ENCODE measurements at regions not wholly inside any gene's neighbourhood (a gene's known extent, or its start where the extent isn't known, plus 50 kb on each side); places are given as distances from the start of the nearest gene placed in this dataset.
"Not testable (repeated sequence)": the region's sequence is repeated elsewhere in the genome, so short reads cannot be mapped to it uniquely, and the experiment has no call there.

DNA sequence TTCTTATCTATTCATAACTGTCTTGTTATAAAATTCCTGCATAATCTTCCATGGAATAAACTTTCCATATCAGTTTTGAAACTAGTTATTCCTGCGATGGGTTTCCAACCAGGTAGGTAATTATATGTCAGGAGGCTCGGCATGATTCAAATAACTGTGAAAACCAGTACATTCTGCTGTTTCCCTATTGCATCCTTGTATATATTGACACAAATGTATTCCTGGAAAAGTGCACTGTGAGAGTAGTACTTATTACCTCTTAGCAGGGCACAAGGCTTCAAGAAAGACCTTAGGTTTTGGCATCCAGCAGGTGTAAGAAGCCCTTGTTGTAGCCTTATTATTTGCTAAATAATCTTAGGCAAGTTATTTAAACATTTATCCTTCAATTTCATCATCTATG, 1131.3 kb upstream of the ATXN8OS start:
- no peak for DNase-seq (ENCODE audit: low spot score)

DNA sequence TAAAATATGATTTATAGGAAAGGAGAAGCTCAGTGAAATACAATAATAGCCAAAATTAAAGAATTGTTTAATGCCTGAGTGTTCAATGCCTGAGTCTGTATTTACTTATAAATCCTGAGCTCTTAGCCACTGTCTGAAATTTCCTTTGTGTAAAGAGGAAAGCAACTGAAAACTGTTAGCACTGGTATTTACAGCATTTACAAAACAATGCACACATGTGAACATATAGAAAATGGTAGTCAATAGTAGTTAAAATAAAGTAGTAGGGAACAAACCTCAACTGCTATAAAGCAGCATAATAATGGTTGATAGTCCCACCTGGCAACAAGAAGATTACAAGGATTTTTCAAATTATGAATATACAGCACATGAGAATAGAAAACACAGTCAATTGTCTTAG, 1137.1 kb upstream of the ATXN8OS start:
- DNase-seq (ENCODE audit: low spot score), result no peak

DNA sequence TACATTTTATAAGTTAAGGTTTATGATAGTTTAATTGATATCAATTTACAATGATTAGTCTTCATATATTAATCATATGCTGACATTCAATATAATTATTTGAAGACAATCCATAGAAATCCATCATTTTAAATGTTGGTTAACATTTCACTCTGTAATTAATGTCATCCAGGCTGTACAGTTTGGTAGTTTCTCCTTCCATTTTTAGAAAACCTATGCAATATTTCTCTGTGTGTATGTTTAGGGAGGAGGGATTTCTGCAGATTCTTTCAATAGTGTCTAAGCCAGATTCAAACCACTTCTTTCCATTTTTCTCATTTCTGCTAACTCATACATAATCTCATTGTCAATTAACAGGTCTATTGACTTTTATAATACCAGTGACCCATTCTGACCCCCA, 1159.0 kb upstream of the ATXN8OS start:
- no peak for DNase-seq (ENCODE audit: low spot score)

DNA sequence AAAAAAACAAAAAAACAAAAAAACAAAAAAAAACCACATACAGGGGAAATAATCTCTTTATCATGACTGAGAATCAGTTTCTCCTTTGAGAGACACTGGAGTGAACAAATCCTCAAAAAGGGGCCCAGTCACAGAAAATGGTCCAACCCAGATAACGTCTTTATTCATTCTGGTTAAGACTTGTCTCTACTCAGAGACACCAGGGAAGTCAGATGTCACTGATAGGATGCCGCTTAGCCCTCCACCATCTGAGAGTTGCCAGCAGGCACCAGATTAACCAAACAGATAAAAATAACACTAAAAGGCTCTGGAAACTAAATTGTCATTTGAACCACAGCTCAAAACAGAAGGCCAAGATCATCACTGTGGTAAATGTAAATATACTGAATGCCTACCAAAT, 1163.4 kb upstream of the ATXN8OS start:
- no peak for DNase-seq (ENCODE audit: low spot score)

DNA sequence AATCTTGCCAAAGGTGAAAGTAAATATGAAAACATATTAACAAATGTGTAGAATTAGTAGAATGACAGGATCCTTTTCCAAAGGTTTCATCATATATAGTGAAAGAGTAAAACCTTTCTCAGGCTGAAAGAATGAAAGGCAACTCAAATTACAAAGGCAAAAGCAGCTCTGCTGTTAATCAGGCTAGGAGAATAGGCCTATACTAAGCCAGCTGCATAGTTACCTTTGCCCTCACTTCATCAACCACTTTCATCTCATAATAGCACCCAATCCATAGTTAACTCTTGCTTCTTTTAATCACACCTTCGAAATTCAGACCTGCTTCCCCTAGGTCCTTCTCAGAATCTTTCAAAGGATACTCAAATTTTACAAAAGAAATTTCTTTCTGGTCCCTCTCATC, 1167.6 kb upstream of the ATXN8OS start:
- no peak for DNase-seq (ENCODE audit: low spot score)

DNA sequence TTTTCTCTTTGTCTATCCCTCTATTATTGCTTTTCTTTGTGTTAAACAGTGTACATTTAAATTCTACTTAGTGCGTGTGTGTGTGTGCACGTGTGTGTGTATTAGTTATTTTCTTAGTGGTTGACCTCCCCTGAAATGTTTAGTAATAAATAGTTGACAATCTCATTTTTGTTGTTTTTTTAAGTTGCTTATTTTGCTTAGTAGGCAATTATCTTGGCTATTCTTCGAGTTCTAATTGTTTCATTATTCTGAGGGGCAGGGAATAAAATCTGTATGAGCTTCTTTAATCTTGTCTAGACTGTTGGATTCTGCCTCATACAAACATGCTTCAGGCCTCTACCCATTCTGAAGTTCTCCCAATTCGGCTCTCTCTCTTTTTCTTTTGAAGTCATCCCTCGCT, 1169.0 kb upstream of the ATXN8OS start:
- DNase-seq (ENCODE audit: low spot score), result no peak

DNA sequence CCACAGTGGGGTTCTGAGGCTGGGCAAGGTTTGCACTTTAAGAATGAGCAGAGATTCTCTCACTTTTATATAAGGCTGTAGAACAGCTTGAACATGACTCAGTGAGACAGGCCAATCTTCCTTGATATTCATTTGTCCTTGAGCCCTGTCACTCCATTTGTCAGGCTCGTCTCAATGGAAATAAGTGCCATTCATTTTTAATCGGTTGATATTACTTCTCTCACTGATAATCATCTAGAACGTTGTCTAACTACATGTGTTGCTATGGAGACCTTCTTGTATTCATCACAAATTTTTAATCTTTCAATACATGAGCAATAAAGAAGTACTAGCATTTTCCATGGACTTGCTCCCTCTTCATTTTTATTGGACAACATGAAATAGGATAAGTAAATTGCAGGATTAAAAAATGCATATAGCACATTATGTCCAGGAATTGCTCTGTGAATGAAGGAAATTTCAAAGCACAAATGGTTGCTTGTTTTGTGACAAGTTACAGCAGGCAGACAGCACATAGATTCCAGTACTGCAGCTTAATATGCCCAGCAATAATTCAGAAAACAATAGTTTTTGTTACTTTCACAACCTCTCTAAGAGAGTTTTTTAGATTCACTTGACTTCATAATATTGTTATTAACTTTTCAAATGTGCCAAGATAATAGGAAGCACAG, 1178.4 kb upstream of the ATXN8OS start:
- peak; percentile 7 for DNase-seq (ENCODE audit: low spot score)

DNA sequence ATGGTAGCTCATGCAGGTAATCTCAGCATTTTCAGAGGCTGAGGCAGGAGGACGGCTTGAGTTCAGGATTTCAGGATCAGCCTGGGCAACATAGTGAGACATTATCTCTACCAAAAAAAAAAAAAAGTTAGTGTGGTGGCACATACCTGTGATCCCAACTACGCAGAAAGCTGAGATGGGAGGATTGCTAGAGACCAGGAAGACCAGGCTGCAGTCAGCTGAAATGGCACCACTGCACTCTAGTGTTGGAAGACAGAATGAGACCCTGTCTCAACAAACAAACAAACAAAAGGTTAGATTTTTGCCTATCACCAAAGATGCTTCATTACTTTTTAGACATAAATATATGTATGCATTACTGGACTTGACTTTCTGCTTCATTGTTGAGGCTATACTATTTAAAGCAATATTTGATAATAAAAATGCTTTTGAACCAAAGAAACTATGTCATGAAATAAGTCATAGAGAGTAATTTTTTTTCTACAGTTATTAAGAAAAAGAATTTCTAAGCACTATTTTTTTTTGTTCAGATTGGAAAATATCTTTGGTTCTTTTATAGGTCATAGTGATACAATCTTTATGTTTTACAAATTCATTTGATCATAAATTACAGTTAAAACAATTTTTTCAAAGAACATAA, 1180.1 kb upstream of the ATXN8OS start:
- DNase-seq (ENCODE audit: low spot score), result peak; percentile 50

DNA sequence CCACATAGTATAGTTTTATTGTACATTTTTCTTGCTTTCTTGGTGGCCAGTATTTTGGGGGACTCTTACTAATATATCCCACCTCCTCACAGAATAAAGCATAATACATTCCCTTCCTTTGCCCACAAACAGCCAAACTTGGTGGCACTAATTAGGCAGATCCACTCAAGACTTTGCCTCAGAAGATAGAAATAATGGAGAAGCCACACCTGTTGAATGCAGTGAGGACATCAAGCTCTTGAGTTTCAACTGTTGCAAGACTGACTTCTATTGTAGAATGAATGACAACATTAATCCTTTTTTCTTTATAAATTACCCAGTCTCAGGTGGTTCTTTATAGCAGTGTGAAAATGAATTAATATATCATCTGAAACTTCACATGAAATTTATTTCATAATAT, 1183.6 kb upstream of the ATXN8OS start:
- DNase-seq (ENCODE audit: low spot score), result no peak

DNA sequence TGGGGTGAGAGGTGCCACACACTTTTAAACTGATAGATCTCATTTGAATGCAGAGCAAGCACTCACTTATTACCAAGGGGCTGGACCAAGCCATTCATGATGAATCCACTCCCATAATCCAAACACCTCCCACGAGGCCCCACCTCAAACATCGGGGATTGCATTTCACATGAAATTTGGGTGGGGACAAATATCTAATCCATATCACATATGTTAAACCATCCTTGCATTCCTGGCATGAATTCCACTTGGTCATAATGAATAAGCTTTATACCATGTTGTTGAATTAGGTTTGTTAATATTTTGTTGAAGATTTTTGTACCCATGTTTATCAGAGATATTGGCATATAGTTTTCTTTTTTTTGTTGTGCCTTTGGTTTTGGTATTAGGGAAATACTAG, 1198.7 kb upstream of the ATXN8OS start:
- DNase-seq (ENCODE audit: low spot score), result no peak

DNA sequence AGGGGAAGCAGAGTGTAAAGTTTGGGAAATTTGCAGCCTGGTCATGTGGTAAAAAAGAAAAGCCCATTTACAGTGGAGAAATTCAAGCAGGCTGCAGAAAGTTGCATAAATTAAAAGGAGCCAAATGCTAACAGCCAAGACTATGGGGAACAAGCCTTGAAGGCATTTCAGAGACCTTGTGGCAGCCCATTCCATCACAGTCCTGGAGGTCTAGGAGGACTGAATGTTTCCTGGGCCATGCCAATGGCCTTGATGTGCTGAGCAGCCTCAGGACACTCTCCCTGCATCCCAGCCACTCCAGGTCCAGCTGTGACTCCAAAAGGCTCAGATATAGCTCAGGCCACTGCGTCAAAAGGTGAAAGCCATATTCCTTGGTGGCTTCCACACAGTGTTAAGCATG, 1202.4 kb upstream of the ATXN8OS start:
- DNase-seq (ENCODE audit: low spot score), result no peak

DNA sequence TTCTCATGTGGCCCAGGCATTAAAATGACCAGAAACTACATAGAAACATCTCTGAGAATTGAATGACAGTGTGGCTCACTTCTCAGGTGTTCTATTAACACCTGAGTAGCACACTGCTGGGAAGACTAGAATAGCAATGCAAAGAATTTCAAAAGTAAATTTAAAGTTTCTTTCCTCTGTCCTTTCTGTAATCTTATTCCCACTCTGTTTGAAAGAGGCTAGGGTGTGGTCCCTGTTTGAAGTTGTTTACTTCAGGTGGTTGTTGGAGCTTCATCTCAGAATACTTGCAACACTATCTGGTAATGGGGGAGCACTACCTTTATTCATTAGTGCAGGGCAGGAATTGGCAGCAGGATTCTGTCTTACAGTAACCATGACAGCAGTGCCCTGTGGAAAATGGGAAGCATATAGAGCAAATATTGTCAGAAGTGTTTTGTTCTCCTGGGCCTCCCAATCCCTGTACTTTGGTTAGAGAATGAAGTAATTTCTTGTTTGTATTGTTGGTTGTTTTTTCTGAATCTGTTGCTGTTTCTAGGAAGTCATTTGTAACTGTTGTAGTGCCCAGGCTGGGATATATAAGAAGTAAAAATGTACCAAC, 1210.2 kb upstream of the ATXN8OS start:
- DNase-seq (ENCODE audit: low spot score), result no peak

DNA sequence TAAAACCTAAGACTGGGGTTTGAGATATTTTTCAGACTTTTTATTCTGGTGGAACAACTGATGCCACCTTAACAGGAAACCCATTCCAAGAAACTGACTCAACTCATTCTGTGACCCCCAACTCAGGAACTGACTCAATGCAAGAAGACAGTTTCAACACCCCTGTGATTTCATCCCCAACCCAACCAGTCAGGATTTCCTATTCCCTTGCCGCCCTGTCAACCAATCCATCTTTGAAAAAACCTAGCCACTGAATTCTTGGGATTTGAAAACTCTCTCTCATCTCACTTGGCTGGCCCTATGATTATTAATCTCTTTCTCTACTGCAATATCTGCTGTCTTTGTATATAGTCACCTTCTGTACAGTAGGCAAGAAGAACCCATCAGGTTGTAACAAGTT, 1211.9 kb upstream of the ATXN8OS start:
- DNase-seq (ENCODE audit: low spot score), result no peak

DNA sequence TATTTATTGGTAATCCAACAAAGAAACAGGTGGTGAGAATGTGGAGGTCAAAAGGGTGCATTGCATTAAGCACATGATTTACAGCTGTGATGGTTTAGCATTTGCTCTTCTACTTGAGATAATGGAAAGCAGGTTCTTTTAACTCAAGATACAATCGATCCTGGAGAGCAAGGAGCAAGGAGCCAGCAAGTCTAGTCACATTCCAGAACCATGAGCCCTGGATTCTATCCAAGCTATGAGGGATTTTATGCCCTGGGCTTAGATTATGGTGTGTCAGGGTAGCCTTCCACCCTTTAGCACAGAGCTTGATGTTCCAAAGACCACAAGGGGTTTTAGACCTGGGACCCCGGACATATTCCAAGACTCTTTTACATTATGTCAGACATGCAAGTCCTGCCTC, 1213.9 kb upstream of the ATXN8OS start:
- not testable (repeated sequence) for DNase-seq (ENCODE audit: low spot score)

DNA sequence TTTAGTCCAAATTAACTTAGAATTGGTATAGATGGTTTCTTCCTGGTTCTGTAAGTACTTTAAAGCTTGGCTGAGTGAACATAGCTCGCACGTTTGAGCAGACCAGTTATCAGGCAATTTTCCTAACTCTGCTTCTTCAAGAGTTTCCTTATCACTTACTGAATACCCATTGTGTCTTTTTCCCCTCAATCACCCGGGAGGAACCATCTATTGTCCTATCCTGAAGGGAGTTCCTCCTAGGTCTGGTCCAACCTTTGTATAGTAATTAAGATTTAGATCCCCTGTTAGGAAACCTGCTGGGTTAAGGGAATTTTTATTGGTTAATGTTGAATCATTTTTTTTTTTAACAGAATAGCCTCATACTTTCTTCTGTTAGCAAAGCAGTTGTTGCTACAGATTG, 1215.0 kb upstream of the ATXN8OS start:
- DNase-seq (ENCODE audit: low spot score), result not testable (repeated sequence)

DNA sequence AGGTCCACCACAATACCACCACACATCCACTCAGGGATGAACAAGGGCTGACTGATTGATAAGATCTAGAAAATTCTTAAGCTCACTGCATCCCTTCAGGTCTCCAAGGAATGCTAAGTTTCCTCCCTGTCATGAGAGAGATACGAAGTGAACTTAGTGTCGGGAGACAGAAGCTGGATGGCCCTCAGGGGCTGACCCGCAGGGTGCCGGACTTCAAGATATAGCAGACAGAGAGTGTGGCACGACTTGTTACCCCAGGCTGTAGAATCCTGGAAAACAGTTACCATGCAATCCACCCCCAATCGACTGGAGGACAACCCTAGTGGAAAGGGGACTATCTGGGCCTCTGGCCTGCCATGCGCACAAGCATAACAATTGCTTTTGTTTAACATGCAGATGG, 1217.5 kb upstream of the ATXN8OS start:
- DNase-seq (ENCODE audit: low spot score), result not testable (repeated sequence)

DNA sequence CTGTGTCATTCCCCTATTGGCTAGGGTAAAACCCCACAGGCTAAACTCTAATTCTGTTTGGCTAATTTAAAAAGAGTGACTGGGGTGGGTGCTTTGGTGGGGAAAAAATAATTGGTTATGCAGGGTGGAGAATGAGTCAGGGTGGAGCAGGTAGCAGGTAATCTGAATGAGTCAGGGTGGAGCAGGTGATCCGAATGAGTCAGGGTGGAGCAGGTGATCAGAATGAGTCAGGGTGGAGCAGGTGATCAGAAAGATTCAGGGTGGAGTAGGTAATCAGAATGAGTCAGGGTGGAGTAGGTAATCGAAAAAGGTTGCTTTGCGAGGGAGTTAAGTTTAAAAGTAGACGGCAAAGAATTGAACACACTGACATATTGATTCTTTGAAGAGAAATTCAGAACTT, 1218.8 kb upstream of the ATXN8OS start:
- no peak for DNase-seq (ENCODE audit: low spot score)

DNA sequence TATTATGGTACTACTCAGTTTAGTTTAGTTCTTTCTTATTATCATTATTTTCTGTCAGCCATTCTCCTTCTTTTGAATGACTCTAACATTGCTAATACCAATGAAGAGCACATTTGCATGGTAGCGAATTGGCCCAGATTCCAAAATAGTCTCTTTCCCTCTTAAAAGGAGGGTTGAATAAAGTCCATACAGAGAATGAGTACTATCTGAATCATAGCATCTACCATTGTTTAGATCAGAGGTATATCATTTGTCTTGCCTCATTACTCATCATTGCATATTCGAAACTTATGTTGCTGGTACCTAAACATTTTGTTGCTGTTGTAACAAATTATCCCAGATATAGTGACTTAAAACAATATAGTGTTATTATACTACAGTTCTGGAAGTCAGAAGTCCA, 1235.3 kb upstream of the ATXN8OS start:
- DNase-seq (ENCODE audit: low spot score), result no peak

DNA sequence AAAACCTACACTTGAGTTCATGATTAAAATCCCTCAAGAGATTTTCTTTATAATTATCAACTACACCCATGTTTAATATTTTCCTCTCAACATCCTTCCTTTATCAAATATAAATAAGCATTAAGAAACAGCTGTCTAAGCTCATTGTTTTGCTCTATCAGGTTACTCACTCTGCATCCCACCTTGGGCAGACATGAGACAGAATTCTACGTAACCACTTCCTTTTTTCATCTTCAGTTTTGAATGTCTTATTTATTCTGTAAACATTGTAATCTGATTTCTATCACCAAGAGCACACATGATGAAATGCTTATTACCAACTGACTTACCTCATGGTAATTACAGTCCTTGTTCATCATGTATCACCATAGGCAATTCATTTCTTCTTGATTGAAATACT, 1256.6 kb upstream of the ATXN8OS start:
- no peak for DNase-seq (ENCODE audit: low spot score)

DNA sequence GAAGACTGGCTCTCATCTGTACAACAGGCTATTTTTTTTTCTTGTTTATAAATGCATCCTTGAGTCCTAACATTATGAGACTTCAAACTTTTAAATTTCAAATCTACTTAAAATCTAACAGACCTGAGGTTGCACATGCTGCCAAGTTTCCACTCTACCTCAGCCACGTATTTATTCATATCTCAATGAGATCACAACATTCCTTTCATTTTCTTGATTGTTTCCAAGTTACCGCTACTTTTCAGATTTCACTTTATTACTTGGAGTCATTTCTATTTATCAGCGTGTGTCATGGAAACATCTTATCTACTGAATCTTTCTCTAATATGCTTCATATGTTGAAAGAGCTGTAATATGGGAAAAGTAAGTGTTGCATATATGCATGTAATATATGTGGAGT, 1257.5 kb upstream of the ATXN8OS start:
- DNase-seq (ENCODE audit: low spot score), result peak; percentile 43

DNA sequence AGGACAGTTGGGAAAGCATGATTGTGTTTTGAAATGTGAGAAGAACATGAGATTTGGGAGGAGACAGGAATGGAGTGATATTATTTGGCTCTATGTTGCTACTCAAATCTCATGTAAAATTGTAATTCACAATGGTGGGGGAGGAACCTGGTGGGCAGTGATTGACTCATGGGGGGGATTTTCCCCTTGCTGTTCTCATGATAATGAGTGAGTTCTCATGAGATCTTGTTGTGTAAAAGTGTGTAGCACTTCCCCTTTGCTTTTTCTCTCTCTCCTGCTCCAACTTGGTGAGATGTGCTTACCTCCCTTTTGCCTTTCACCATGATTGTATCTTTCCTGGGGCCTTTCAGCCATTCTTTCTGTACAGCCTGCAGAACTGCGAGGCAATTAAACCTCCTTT, 1261.0 kb upstream of the ATXN8OS start:
- no peak for DNase-seq (ENCODE audit: low spot score)

DNA sequence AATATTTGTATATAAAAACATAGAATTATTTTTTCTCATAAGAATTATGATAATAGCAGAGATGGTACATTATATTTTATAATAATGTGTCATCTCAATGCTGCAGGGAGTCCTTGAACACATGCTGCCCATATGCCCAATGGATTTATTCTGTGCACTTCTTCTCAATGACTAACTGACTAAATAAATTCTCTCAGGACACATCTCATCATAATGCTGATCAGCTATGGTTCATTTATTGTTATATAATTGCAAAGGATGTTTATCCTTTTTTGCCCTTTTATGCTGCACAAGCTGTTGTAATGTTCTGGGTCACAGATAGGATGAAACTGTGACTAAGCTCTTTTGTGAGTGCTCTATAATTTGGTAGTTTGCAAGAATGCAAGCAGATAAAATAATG, 1273.3 kb upstream of the ATXN8OS start:
- DNase-seq (ENCODE audit: low spot score), result no peak

DNA sequence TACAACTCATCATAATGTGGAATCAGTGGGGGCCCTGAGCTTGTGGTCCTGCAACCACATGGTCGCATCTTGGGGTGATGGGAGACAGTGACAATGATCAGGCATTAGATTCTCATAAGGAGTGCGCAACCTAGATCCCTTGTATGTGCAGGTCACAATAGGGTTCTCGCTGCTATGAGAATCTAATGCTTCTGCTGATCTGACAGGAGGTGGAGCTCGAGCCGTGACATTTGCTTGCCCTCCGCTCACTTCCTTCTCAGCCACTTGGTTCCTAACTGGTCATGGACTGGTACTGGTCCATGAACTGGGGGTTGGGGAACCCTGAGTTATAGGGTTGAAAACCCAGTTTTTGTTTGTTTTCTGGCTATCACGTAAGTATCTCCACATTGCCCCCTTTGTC, 1290.9 kb upstream of the ATXN8OS start:
- DNase-seq (ENCODE audit: low spot score), result no peak
